ENCODE measurements at regions not wholly inside any gene's neighbourhood (a gene's known extent, or its start where the extent isn't known, plus 50 kb on each side); places are given as distances from the start of the nearest gene placed in this dataset.
A peak's percentile ranks its signal among the peaks of the same experiment; 100 is the strongest.

DNA sequence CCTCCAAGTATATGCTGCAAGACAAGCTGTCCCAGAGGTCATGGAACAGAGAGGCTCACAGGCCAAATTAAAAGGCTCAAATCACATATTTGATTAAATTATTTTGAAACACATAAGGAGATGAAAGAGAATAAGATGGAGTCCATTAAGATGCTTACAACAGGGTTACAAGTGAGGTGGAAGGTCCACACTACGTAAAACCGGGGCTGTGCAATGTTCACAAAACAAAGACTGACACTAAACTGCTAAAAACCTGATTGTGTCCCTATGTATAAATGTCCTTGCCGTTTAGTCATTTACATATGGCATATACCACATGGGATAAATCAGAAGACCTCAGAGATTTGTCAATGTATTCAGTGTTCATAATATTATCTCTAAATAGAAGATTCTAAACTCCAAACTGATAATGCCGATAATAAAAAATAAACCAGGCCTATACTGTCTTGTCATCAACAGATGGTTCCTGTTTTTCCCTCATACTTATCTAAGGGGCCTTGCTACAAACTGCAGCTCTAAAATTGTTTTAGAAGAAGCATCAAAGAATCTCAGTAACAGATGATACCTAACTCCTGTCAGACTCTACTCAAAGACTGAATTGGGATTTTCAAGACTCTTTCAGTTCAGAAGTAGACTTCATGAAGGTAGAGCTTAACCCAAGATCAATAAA, 51.8 kb upstream of the RIPOR2 start:
- no peak for DNase-seq (ENCODE audit: low spot score)

DNA sequence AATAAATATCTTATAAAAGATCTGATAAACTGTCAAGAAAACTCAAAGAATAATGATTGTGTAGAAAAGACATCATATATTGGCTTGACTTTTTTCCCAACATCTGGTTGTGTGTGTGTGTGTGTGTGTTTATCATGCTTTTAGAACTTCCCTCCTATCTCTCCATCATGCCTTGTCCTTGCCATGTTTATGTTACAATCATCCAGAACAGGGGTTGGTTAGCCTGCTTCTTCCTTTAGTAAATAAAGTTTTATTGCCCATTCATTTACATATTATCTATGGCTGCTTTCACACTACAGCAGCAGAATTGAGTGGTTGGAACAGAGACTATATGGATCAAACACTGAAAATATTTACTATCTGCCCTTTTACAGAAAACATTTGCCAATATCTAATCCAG, 52.8 kb upstream of the RIPOR2 start:
- no peak for DNase-seq (ENCODE audit: low spot score)

DNA sequence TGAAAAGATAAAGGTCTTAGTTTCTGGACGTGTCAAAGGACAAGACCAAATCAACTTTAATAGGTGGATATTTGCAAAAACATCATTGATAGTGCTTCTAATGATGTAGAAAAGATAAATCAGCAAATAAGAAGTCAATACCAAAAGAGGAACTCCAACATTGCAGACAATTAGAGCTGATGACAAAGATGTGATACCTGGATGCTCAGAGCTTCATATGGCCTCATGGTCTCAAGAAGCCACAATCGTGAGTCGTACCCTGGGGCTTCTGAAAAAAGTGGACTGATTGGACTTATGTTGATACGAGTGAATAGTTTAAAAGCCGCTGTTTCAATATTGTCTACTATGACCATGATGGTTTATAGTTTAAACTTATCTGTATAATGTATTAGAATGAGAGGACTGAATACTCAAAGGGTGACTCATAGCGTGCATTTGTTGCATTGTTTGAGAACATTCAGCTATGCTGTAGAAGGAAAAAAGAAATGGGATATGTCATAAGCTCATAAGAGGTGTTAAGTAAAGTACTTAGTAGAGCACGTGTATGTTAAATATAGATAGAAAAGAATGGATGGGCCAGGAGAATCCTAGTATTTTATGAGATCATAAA, 54.6 kb upstream of the RIPOR2 start:
- no peak for DNase-seq (ENCODE audit: low spot score)

DNA sequence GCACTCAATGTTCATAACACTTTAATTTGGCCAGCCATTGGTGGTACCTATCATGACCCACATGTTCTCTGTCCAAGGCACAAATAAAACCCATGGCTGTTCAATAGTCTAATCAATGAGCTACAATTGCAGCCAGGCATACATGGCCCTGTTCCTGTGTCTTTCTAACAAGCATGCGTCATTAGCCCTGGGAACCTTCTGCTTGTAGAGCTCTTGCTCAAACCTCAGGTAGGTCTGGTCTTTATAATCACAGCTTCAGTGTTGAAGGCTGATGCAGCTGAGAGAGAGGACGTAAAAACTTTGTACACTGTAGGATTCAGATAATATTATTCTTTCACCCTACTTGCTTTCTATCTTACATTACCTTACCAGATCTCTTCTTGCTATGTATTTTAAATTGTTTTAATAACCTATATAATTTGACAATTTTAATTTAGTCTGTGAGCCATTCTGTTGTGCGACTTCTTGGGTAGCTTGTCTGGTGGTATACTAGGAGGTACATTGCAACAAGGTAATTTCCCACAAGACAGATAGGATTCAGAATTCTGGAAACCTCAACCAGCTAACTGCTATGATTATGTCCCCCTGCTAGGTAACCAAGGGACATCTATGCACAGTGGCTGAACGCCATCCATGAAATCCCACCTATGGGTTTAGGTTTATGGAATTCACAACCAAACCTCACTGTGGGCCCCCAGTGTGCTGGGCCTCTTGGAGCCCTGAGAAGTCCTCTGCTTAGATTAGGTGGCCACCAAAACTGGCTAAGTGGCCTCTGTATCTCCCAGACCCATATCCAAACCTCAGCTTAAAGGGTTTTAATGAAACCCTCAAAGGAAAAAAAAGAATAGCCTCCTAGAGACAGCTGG, 55.4 kb upstream of the RIPOR2 start:
- no peak for DNase-seq (ENCODE audit: low spot score)

DNA sequence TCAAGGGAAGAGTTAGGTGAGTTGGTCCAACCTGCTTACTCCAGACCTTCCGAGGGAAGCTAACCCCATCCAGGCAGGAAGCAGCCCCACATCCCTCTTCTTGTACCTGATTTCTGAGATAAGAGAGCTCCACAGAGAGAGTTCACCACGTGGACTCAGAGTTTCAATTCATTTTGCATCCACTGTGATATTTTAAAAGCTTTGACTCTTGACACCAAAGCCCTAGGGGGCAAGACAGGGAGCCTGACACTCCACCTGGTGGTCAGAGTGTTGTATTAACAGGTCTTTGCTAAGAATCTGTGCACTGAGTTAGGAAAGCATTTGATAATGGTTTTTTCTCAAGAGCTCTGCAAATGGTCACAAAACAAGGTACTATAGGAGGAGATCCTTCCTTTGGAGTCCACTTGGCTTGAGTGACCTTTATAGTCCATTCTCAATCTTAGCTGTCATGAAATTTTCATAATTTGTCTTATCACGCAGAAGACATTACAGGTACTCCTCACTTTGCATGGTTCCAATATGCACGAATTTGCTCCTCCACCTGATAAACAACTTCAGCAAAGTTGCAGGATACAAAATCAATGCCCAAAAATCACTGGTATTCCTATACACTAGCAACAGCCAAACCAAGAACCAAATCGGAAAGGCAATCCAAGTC, 56.2 kb upstream of the RIPOR2 start:
- DNase-seq (ENCODE audit: low spot score) = no peak

DNA sequence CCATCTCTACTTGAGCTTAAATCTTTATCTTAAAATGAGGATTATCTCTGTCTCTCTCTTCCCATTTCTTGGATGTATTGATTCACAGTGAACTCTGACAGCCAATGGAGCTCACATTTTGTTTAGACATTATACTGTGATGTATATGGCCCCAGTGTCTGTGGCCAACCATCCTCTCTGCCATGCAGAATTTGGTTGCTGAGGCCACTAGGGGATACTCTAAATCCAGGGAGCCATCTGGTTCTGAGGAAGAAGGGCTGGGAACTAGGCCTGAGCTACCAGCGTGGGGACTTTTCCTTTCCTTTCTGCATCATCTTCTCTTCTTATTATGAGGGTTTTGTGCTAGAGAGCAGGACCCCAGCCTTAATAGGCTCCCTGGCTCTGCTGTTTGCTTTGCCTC, 59.1 kb upstream of the RIPOR2 start:
- no peak for DNase-seq (ENCODE audit: low spot score)

DNA sequence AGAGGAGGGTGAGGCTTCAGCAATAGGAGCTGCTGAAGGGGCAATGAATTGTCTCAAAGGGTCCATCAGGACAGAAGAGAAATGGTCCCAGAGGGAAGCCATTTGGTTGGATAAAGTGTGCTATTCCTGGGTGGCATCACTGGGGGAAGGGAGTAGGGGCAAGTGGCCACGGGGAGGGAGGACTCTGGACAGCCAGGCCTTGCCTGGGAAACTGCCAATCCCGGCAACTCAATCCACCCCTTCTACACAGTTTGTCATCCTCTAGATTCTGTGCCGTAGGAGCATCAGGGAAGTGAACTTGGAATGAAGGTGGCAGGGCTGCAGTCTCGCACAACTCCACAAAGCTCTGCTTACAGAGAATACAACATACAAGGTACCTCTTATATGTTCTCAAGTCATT, 59.5 kb upstream of the RIPOR2 start:
- no peak for DNase-seq (ENCODE audit: low spot score)

DNA sequence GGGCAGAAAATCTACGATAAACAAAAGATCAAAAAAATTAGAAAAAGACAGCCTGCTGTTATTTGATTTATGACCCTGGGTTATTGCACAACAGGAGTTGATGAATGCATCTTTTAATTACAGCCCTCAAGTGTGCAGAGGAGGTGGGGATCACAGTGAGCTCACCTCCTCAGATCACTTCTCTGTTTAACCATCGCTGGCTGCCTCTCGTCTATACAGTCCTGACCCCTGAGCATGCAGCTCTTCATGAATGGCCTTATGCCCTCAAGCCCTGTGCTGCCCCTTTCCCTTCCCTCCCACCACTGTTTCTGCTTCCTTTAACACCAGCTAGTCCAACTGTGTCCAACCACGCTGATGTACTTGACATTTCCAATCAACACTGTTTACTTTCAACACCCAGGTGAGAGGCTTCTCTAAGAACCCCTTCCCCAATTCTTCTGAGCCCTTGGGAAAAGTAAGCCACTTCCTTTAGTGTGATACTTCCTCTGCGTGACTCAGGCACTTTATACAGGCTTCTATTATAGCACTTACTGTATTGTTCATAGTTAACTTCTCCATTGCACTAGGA, 60.6 kb upstream of the RIPOR2 start:
- DNase-seq (ENCODE audit: low spot score) = no peak

DNA sequence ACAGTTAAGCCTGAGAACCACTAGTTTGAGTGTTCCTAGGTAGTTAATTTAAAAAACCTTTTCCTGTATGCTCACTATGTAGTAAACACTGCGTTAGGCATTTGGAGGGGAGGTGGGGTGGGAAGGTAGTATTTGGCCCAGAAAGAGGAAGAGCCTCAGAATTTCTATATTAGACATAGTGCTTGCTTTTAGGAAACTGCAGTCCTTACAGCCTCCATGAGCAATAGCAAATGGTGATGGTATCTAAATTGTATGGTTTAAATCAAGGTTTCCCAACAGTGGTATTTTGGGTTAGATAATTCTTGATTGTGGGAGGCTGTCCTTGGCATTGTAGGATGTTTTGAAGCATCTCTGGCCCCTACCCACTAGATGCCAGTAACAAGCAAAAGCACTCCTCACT, 61.5 kb upstream of the RIPOR2 start:
- no peak for DNase-seq (ENCODE audit: low spot score)

DNA sequence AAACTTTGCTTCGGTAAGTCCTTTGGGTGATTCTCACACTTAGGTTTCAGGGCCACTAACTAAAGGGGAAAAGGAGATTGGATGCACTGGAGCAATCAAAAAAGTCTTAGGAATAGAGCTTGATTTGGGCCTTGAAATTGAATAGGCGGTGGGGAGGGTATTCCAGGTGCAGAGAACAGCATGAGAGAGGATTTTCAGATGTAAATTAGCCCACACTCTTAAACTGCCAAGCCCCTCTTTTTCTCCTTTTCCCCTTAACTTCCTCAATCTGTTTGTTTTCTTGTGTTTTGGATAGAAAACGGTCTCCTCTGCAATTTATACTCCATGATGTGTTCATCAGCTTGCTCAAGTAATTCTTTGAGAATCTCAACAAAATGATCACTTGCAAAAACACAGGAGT, 62.1 kb upstream of the RIPOR2 start:
- no peak for DNase-seq (ENCODE audit: low spot score)

DNA sequence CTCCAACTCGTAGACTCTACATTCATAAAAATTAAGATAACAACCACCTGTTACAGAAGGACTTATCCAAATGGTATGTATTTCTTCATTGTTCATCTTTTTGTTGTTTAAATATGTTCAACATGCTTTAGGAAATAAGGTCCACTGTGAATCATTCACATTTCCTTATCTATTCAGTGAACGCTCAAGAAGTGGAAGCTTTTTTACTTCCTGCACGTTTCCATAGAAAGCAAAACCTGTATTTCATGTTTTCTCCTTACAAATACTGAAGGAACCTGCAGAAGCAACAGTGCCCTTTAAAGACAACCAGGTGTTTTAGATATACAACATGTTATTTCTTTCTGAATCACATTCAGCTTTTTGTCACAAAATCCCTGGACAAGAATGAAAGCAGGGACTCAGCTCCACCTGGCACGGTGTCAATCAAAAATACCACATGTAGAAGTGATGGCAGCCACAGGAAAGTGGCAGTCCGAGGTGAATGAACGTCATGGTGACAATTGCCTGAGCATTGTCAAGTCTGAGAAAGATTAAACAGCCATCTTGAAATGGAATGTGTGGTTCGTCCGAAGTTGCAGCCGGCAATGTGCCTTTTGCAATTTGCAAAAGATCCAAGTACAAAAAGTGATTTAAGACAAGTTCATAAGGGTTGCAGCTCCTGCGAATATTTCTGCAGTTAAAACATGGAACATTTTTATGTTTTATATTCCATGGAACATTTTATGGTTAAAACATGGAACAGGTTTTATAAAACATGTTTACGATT, 66.7 kb upstream of the RIPOR2 start:
- no peak for DNase-seq (ENCODE audit: low spot score)

DNA sequence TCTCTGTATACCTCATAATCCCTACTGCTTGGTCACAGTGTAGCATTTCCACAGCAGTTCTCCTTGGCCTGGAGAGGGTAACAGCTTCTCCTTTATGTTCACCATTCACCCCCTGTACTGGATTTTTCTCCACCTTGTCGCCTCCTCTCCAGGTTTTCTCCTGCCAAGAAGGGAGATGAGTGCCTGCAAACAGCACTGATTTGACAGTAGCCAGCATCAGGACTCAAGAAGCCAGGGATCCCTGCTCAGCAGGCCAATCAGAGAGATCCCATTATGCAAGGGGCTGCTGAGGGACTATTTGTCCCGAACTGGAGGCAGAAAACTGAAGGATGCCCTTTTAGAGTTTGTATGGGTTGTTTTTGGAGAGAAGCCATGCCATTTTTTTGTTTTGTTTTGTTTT, 68.6 kb upstream of the RIPOR2 start:
- no peak for DNase-seq (ENCODE audit: low spot score)

DNA sequence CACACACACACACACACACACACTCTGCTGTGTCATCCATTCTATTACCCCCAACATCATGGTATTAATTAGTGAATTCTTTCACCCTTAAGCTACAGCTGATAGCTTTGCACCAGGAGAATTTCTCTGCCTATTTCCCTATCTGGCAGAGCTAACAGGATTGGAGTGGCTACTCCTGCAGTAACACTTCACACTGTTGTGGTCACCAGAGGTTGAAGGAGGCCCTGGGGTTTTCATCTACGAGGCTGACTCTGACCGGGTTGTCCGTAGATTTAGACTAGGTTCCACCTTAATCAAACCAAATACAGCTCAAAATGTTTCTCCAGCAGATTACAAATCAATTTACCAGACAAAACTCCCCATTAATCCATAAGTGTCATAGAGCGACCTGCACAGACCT, 69.2 kb upstream of the RIPOR2 start:
- DNase-seq (ENCODE audit: low spot score) = no peak

DNA sequence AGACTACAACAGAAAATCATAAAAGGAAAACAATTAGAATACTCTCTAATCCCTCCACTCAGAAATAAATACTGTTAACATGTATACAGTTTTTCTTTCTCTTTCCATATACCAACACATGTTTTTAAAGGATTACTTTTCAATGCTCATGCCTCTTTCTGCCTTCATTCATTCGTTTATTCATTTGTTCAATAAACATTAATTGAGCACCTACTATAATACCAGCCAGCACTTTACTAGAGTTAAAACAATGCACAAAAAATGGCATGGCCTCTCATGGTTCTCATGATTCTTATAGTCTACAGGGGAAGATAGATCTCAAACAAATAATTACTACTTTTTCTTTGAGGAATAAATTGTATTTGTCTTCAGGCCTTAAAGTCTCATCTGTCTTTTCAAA, 70.3 kb upstream of the RIPOR2 start:
- DNase-seq (ENCODE audit: low spot score) = no peak

DNA sequence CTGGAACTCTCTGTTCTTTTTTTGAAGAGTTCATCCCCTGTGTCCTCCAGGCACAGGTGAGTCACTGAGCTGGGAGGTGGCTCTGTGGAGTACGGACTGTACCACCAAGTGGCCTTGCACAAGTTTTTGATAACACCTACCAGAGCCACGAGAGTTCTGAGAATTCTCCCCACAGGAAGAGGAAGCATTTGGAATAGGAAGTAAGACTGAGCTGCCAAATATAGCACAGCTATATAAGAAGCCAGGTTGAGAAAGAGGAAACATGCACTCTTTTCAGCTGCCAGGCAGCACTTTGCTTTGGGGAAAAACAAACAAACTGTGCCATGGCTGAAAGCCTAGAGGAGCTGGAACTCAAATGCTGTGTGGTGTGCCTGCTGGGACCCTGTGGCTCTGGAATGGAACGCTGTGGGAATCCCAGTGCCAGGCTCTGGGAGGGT, 70.8 kb upstream of the RIPOR2 start:
- DNase-seq (ENCODE audit: low spot score) = peak; percentile 40

DNA sequence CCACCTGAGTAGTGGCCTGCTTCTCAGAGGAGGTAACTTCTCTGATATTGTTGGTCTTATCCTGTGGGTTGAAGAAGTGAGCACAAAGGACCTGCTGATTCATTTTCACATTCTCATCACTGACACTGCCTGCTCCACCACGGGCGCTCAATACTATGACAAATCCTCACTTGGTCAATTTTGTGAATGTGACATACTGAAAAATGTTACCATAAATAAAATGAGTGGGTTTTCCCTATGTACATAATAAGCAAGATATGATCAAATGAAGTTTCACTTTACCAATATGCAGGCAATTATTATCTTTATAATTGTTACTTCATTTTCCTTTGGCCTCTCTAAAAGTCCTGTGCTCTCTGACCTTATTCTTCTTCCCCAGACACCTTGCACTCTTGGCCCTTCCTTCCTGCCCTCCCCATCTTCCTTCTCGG, 71.5 kb upstream of the RIPOR2 start:
- no peak for DNase-seq (ENCODE audit: low spot score)

DNA sequence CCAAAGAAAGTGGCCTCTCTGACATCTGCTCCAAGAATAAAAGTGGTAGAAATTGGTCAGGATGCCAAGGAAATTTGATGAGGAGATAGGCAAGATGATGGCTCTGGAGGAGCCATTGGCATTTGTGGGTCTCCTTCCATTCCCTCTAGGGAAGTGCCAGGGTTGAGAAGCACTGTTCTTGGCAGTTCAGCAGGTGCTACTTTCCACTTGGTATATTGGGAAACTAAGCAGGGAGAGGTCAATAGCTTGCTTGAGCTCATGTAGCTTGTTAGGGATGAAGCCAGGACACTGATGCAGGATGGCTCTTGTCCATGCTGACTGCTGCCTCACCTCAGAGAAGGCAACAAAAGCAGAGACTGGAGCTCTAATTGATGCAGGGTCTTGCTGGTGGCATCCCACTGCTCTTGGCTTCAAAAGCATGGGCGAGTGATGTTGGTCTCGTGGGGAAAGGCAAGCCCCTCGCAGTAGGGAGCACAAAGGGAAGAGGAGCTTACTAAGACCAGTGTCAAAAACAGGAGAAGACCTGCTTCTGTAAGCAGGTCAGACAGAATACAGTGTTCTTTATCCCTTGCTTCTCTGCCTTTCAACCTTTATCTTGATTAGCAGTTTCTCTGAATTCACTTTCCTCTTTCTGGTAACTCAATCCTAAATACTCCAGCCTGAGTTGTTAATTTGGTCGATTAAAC, 73.1 kb upstream of the RIPOR2 start:
- no peak for DNase-seq (ENCODE audit: low spot score)

DNA sequence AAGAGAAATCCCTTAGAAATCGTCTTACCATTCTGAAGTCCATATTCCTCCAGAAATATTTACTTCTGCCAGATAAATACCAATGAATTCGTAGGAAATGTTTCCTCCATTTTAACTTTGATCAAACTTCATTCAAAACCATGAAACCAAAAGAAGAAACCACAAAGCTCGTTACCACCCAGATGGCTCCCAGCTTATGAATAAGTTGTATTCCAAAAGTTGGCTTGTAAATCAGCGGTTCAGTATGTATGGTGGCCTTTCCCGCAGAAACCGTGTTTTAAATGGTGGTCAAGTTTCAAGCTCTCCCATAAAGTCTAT, 73.6 kb upstream of the RIPOR2 start:
- no peak for DNase-seq (ENCODE audit: low spot score)

DNA sequence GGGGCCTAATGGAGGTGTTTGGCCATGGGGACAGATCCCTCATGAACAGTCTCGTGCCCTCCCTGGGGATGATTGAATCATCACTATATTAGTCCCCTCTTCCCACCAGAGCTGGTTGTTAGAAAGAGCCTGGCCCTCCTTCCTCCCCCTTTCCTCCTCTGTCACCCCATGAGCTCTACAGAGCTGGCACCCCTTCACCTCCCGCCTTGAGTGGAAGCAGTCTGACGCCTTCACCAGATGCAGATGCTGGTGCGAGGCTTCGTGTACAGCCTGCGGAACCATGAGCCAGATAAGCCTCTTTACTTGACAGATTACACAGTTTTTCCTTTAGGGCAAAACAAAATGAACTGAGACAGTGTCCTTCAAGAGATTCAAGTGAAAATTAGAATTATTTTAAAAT, 74.4 kb upstream of the RIPOR2 start:
- no peak for DNase-seq (ENCODE audit: low spot score)

DNA sequence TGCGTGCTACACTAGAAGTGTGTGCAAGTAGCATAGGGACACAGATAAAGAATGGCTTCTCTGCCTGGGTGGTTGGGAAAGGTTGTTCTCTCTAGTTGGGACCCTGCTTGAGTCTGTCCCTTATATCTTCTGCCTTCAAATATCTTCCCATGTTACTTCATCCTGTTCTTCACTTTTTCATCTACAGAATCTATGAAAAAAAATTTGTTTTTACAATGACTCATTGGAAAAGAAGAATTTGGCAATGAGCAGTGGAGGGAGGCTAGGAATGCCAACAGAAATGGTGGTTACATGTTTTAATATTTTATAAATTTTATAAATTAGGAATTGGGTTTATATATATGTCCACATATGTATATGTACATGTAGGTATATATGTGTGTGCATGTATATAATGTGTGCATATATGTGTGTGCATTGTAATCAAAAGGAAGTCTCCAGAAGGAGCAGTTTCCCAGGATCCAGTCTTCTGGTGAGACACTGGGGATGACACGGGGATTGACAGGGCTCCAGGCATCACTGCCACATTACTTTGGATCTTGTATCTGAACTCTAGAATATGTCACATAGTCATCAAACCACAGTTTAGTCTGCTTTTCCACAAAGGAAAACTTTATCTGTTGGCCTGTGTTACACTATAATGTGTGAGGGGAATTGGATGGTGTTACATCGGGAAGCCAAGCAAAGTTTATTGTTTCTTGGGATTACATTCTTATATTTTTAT, 75.3 kb upstream of the RIPOR2 start:
- no peak for DNase-seq (ENCODE audit: low spot score)

Measured in globus pallidus (tissue), 1 donor.